SK-N-SH treated with all-trans-retinoic acid at 6 μM for 48 hours (cell line): ENCODE measurements at regions not wholly inside any gene's neighbourhood (a gene's known extent, or its start where the extent isn't known, plus 50 kb on each side); places are given as distances from the start of the nearest gene placed in this dataset.

Source experiments
- ATAC-seq: fragments of 200-7000 bp; cut with Tn5 transposase; 3 replicates; pipeline ENCODE4 v1.9.1; 2020; ENCODE audit warnings: mild to moderate bottlenecking, moderate library complexity
- ARNTL ChIP-seq: fragments of 450-650 bp; formaldehyde crosslinking; IDR thresholded peaks from 2 replicates; pipeline ENCODE4 v1.5.0; 2020; ENCODE audit warnings: low read depth, mild to moderate bottlenecking, moderate library complexity, borderline replicate concordance
- BACH2 ChIP-seq: fragments of 250-450 bp; sonication (Bioruptor Pico); IDR thresholded peaks from 2 replicates; pipeline ENCODE4 v1.9.0; 2021; ENCODE audit warnings: mild to moderate bottlenecking, borderline replicate concordance
- CSDC2 ChIP-seq: fragments of 250-450 bp; sonication (Bioruptor Pico); IDR thresholded peaks from 2 replicates; pipeline ENCODE4 v1.5.0; 2020; ENCODE audit warnings: mild to moderate bottlenecking, moderate library complexity
- ISL1 ChIP-seq: fragments of 250-450 bp; sonication (Bioruptor Pico); IDR thresholded peaks from 2 replicates; pipeline ENCODE4 v2.1.2; 2022; ENCODE audit warnings: mild to moderate bottlenecking, moderate library complexity
- OSR1 ChIP-seq: fragments of 250-450 bp; sonication (Bioruptor Pico); IDR thresholded peaks from 2 replicates; pipeline ENCODE4 v1.8.0; 2022; ENCODE audit warnings: moderate library complexity, mild to moderate bottlenecking, inconsistent platforms
- PPARA ChIP-seq: fragments of 250-450 bp; sonication (Bioruptor Pico); IDR thresholded peaks from 2 replicates; pipeline ENCODE4 v1.5.0; 2020; ENCODE audit warnings: mild to moderate bottlenecking, borderline replicate concordance
- RARB ChIP-seq: fragments of 250-450 bp; sonication (Bioruptor Pico); IDR thresholded peaks from 2 replicates; pipeline ENCODE4 v1.8.0; 2021; ENCODE audit warnings: mild to moderate bottlenecking, moderate library complexity
- TCF4 ChIP-seq: fragments of 250-450 bp; sonication (Bioruptor Pico); IDR thresholded peaks from 2 replicates; pipeline ENCODE4 v1.8.0; 2021; ENCODE audit warnings: mild to moderate bottlenecking, moderate library complexity, borderline replicate concordance
- TOX ChIP-seq: fragments of 250-450 bp; sonication (Bioruptor Pico); IDR thresholded peaks from 2 replicates; pipeline ENCODE4 v1.8.0; 2021; ENCODE audit warnings: mild to moderate bottlenecking, moderate library complexity, borderline replicate concordance
- ZFP3 ChIP-seq: fragments of 250-450 bp; sonication (Bioruptor Pico); IDR thresholded peaks from 2 replicates; pipeline ENCODE4 v1.5.0; 2020; ENCODE audit warnings: mild to moderate bottlenecking, moderate library complexity
- ZFP30 ChIP-seq: fragments of 450-650 bp; formaldehyde crosslinking; IDR thresholded peaks from 2 replicates; pipeline ENCODE4 v1.5.0; 2022; ENCODE audit warnings: mild to moderate bottlenecking, moderate library complexity
- ZNF70 ChIP-seq: fragments of 450-650 bp; formaldehyde crosslinking; IDR thresholded peaks from 2 replicates; pipeline ENCODE4 v1.5.0; 2020; ENCODE audit warnings: mild to moderate bottlenecking, moderate library complexity
- ZNF8 ChIP-seq: fragments of 450-650 bp; formaldehyde crosslinking; IDR thresholded peaks from 2 replicates; pipeline ENCODE4 v1.5.0; 2020; ENCODE audit warnings: mild to moderate bottlenecking, moderate library complexity
- TF ChIP-seq, protein P1 (sequence below): fragments of 250-450 bp; sonication (Bioruptor Pico); IDR thresholded peaks from 2 replicates; pipeline ENCODE4 v1.8.0; 2020; ENCODE audit warnings: mild to moderate bottlenecking, moderate library complexity, borderline replicate concordance
- TF ChIP-seq, protein P2 (sequence below): fragments of 250-450 bp; sonication (Bioruptor Pico); IDR thresholded peaks from 2 replicates; pipeline ENCODE4 v1.5.1; 2020; ENCODE audit warnings: low read depth, mild to moderate bottlenecking, moderate library complexity
- TF ChIP-seq, protein P3 (sequence below): fragments of 250-450 bp; sonication (Bioruptor Pico); IDR thresholded peaks from 2 replicates; pipeline ENCODE4 v1.5.0; 2020; ENCODE audit warnings: mild to moderate bottlenecking, moderate library complexity
- TF ChIP-seq, protein P4 (sequence below): fragments of 250-450 bp; sonication (Bioruptor Pico); IDR thresholded peaks from 2 replicates; pipeline ENCODE4 v1.8.0; 2021; ENCODE audit warnings: low read depth, mild to moderate bottlenecking, moderate library complexity, borderline replicate concordance
- TF ChIP-seq, protein P5 (sequence below): fragments of 250-450 bp; sonication (Bioruptor Pico); IDR thresholded peaks from 2 replicates; pipeline ENCODE4 v1.5.1; 2021; ENCODE audit warnings: mild to moderate bottlenecking, moderate library complexity

DNA sequence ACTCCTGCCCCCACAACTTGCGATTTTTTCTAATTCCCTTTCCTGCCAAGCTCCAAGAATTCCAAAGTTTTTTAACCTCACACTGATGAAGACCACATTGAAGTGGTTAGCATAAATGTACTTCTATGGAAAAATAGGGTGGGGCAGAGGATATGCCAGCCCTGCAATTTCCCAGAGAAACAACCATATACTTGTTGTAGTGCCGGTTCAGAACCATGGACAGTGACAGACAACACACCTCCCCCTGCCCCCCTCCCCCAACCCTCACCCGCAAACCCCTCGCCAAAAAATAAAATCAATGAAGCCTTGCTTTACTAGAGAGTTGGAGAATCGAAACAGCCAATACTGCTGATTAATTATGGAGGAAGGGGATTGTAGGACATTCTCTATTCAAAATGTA lies 109.5 kb upstream of the GRIK3 start (continued):
- TF ChIP-seq, protein P1, sequence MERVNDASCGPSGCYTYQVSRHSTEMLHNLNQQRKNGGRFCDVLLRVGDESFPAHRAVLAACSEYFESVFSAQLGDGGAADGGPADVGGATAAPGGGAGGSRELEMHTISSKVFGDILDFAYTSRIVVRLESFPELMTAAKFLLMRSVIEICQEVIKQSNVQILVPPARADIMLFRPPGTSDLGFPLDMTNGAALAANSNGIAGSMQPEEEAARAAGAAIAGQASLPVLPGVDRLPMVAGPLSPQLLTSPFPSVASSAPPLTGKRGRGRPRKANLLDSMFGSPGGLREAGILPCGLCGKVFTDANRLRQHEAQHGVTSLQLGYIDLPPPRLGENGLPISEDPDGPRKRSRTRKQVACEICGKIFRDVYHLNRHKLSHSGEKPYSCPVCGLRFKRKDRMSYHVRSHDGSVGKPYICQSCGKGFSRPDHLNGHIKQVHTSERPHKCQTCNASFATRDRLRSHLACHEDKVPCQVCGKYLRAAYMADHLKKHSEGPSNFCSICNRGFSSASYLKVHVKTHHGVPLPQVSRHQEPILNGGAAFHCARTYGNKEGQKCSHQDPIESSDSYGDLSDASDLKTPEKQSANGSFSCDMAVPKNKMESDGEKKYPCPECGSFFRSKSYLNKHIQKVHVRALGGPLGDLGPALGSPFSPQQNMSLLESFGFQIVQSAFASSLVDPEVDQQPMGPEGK (CRISPR knock-in tag), result no peak

DNA sequence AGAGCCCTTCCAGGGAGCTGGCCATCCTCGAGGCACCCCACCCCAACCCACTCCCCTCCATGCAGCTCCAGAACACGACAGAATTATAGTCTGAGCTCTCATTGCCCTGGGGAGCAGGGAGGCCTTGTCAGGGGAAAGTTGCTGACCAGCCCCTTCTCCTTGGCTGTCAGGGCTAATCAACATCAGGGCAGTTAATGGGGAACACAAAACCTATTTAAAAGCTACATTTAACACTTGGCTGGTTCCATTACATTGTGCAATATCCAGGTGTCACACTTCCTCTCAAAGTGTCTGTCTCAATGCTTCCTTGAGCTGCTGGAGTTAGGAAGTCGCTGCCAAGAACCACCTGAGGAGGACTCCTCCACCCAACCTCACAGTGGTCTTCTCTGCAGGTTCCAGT lies 111.8 kb upstream of the GRIK3 start:
- TF ChIP-seq ARNTL (CRISPR knock-in tag) (no peak), RARB (no peak), PPARA (CRISPR knock-in tag) (no peak), ISL1 (CRISPR knock-in tag) (no peak), TOX (no peak), BACH2 (CRISPR knock-in tag) (no peak), CSDC2 (CRISPR knock-in tag) (no peak), ZNF70 (CRISPR knock-in tag) (no peak), ZFP30 (CRISPR knock-in tag) (no peak)
- TF ChIP-seq, protein P2, sequence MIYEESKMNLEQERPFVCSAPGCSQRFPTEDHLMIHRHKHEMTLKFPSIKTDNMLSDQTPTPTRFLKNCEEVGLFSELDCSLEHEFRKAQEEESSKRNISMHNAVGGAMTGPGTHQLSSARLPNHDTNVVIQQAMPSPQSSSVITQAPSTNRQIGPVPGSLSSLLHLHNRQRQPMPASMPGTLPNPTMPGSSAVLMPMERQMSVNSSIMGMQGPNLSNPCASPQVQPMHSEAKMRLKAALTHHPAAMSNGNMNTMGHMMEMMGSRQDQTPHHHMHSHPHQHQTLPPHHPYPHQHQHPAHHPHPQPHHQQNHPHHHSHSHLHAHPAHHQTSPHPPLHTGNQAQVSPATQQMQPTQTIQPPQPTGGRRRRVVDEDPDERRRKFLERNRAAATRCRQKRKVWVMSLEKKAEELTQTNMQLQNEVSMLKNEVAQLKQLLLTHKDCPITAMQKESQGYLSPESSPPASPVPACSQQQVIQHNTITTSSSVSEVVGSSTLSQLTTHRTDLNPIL (CRISPR knock-in tag), result no peak
- TF ChIP-seq, protein P3, sequence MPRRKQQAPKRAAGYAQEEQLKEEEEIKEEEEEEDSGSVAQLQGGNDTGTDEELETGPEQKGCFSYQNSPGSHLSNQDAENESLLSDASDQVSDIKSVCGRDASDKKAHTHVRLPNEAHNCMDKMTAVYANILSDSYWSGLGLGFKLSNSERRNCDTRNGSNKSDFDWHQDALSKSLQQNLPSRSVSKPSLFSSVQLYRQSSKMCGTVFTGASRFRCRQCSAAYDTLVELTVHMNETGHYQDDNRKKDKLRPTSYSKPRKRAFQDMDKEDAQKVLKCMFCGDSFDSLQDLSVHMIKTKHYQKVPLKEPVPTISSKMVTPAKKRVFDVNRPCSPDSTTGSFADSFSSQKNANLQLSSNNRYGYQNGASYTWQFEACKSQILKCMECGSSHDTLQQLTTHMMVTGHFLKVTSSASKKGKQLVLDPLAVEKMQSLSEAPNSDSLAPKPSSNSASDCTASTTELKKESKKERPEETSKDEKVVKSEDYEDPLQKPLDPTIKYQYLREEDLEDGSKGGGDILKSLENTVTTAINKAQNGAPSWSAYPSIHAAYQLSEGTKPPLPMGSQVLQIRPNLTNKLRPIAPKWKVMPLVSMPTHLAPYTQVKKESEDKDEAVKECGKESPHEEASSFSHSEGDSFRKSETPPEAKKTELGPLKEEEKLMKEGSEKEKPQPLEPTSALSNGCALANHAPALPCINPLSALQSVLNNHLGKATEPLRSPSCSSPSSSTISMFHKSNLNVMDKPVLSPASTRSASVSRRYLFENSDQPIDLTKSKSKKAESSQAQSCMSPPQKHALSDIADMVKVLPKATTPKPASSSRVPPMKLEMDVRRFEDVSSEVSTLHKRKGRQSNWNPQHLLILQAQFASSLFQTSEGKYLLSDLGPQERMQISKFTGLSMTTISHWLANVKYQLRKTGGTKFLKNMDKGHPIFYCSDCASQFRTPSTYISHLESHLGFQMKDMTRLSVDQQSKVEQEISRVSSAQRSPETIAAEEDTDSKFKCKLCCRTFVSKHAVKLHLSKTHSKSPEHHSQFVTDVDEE, result no peak
- TF ChIP-seq, protein P4, sequence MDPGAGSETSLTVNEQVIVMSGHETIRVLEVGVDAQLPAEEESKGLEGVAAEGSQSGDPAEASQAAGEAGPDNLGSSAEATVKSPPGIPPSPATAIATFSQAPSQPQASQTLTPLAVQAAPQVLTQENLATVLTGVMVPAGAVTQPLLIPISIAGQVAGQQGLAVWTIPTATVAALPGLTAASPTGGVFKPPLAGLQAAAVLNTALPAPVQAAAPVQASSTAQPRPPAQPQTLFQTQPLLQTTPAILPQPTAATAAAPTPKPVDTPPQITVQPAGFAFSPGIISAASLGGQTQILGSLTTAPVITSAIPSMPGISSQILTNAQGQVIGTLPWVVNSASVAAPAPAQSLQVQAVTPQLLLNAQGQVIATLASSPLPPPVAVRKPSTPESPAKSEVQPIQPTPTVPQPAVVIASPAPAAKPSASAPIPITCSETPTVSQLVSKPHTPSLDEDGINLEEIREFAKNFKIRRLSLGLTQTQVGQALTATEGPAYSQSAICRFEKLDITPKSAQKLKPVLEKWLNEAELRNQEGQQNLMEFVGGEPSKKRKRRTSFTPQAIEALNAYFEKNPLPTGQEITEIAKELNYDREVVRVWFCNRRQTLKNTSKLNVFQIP, result no peak
- TF ChIP-seq, protein P1 (CRISPR knock-in tag), result no peak
- TF ChIP-seq, all 23 proteins: peak for 0
- ATAC-seq, result no peak

DNA sequence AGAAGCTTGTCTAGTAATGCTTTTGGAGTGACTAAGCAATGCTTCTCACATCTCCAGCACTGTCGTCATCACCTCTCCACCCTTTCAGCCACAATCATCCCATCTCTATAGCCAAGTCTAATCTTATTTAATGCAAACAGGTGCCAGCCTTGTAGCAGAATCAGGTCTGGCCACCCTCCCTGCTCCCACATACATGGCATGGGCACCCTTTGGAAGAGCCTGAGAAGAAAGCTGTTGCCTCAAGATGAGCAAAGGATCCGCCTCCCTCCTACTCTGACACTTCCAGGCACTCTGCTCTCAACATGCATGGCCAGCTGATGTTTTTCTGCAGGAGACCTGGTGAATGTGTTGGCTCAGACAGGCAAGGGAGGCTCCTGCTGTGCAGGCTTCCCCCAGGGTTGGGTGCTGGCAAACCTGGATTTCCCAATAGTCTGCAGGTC lies 113.1 kb upstream of the GRIK3 start:
- TF ChIP-seq TCF4 (CRISPR knock-in tag) (no peak), ISL1 (CRISPR knock-in tag) (no peak)
- TF ChIP-seq, protein P2 (CRISPR knock-in tag), result no peak
- no peak for ATAC-seq

DNA sequence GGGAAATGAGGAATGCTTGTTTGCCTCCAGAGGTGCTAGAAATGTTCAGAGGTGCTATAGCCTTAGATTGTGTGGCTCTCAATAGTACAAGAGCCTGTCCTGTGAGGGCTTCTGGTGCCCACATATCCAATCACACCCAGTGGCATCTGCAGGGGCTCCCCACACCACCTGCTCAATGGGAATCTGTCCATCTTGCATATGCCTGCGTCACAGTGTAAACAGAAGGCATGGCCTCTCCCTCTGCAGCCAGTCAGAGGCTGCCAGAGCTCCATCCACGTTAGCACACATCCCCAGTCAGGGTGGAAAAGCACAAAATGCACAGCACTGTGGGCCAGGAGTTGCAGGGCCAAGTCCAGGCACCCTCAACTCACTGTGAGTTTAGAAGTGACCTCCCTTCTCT lies 113.6 kb upstream of the GRIK3 start:
- no peak for ATAC-seq
- TF ChIP-seq ZNF8 (CRISPR knock-in tag) (no peak), RARB (no peak), CSDC2 (CRISPR knock-in tag) (no peak), OSR1 (no peak), TCF4 (CRISPR knock-in tag) (no peak), TOX (no peak), PPARA (CRISPR knock-in tag) (no peak), ZFP3 (CRISPR knock-in tag) (no peak), ZFP30 (CRISPR knock-in tag) (no peak)
- TF ChIP-seq, protein P3, result no peak
- TF ChIP-seq, protein P5, sequence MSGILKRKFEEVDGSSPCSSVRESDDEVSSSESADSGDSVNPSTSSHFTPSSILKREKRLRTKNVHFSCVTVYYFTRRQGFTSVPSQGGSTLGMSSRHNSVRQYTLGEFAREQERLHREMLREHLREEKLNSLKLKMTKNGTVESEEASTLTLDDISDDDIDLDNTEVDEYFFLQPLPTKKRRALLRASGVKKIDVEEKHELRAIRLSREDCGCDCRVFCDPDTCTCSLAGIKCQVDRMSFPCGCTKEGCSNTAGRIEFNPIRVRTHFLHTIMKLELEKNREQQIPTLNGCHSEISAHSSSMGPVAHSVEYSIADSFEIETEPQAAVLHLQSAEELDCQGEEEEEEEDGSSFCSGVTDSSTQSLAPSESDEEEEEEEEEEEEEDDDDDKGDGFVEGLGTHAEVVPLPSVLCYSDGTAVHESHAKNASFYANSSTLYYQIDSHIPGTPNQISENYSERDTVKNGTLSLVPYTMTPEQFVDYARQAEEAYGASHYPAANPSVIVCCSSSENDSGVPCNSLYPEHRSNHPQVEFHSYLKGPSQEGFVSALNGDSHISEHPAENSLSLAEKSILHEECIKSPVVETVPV (CRISPR knock-in tag), result no peak
- TF ChIP-seq, protein P2 (CRISPR knock-in tag), result no peak
